ENCODE measurements at regions not wholly inside any gene's neighbourhood (a gene's known extent, or its start where the extent isn't known, plus 50 kb on each side); places are given as distances from the start of the nearest gene placed in this dataset.

- H3K36me3 ChIP-seq = no peaks in the 10 kb centered on the region
- H3K4me1 ChIP-seq = no peaks in the 10 kb centered on the region
- H3K4me3 ChIP-seq = no peak overlapping the region
- no peak overlapping the region for H3K27ac ChIP-seq
- TF ChIP-seq CTCF (IDR thresholded peaks at IDR 0.05 in 4 of 5, conservative IDR thresholded peaks at IDR 0.05 in 1 of 5) (no peak), POLR2A (IDR thresholded peaks at IDR 0.05) (no peak)
- DNase-seq (no peak), ATAC-seq (no peak)
- in situ Hi-C loops (cut with MboI; ENCODE audit: low sequenced_read_pairs in 4 of 4) (no loop called here), intact Hi-C loops (cut with DNase I; ENCODE audit: low total_unique reads) (no loop called here)
- H3K27me3 ChIP-seq = no peaks in the 10 kb centered on the region
- H3K9me3 ChIP-seq = no peaks in the 10 kb centered on the region
Measured at GRCh38 chr4:137468836-137469235, 63.5 kb downstream of the PCDH18 start.

- in situ Hi-C loops (cut with MboI; ENCODE audit: low sequenced_read_pairs in 4 of 4) = no loop called here
- Histone ChIP-seq H3K27ac (no peak overlapping the region), H3K4me3 (no peak overlapping the region), H3K9me3 (no peaks in the 10 kb centered on the region), H3K27me3 (no peaks in the 10 kb centered on the region), H3K4me1 (no peaks in the 10 kb centered on the region), H3K36me3 (no peaks in the 10 kb centered on the region)
- DNase-seq (no peak), ATAC-seq (no peak)
- TF ChIP-seq POLR2A (IDR thresholded peaks at IDR 0.05) (no peak), CTCF (IDR thresholded peaks at IDR 0.05 in 4 of 5, conservative IDR thresholded peaks at IDR 0.05 in 1 of 5) (no peak)
- intact Hi-C loops (cut with DNase I; ENCODE audit: low total_unique reads) = no loop called here
Measured at GRCh38 chr4:137467537-137467936, 64.8 kb downstream of the PCDH18 start.

- TF ChIP-seq POLR2A (IDR thresholded peaks at IDR 0.05) (no peak), CTCF (IDR thresholded peaks at IDR 0.05 in 4 of 5, conservative IDR thresholded peaks at IDR 0.05 in 1 of 5) (no peak)
- Histone ChIP-seq H3K9me3 (no peaks in the 10 kb centered on the region), H3K4me1 (no peaks in the 10 kb centered on the region), H3K36me3 (no peaks in the 10 kb centered on the region), H3K27me3 (no peaks in the 10 kb centered on the region), H3K4me3 (no peak overlapping the region), H3K27ac (no peak overlapping the region)
- in situ Hi-C loops (cut with MboI; ENCODE audit: low sequenced_read_pairs in 4 of 4) (no loop called here), intact Hi-C loops (cut with DNase I; ENCODE audit: low total_unique reads) (no loop called here)
- DNase-seq (no peak), ATAC-seq (no peak)
Measured at GRCh38 chr4:137463377-137464003, 68.8 kb downstream of the PCDH18 start.

- H3K4me1 ChIP-seq = no peaks in the 10 kb centered on the region
- in situ Hi-C loops (cut with MboI; ENCODE audit: low sequenced_read_pairs in 4 of 4) (no loop called here), intact Hi-C loops (cut with DNase I; ENCODE audit: low total_unique reads) (no loop called here)
- DNase-seq (no peak), ATAC-seq (no peak)
- no peak overlapping the region for H3K4me3 ChIP-seq
- no peaks in the 10 kb centered on the region for H3K27me3 ChIP-seq
- H3K9me3 ChIP-seq = no peaks in the 10 kb centered on the region
- H3K36me3 ChIP-seq = no peaks in the 10 kb centered on the region
- TF ChIP-seq POLR2A (IDR thresholded peaks at IDR 0.05) = no peak
- TF ChIP-seq CTCF (IDR thresholded peaks at IDR 0.05 in 4 of 5, conservative IDR thresholded peaks at IDR 0.05 in 1 of 5) = no peak
- H3K27ac ChIP-seq = no peak overlapping the region
Measured at GRCh38 chr4:137455647-137456321, 76.5 kb downstream of the PCDH18 start.
